ENCODE measurements at regions not wholly inside any gene's neighbourhood (a gene's known extent, or its start where the extent isn't known, plus 50 kb on each side); places are given as distances from the start of the nearest gene placed in this dataset.

DNA sequence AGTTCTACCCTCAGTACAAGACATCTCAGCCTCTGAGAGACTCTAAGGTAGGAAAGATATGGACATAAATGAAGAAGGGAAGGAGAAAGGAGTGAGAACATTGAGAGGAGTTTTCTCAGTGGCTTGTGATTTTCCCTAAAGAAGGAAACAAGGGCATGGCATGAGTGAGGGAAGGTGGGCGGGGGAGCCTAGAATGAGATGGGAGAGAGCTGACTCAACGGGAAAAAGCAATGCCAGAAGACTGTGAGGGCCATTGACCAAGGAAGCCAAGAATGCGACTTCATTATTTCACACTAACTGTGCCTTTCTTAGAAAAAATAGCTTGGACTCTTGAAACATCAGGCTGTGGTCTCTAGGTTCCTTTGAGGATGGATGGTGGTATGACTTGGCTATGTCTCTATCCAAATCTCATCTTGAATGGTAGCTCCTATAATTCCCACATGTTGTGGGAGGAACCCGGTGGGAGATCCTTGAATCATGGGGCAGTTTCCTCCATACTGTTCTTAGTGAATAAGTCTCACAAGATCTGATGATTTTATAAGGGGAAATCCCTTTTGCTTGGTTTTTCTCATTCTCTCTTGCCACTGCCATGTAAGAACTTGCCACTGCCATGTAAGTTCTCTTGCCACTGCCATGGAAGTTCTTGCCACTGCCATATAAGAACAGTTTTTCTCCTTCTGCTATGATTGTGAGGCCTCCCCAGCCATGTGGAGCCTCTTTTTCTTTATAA lies 279.6 kb downstream of the NUAK1 start:
- no peak overlapping the region for H4K91ac ChIP-seq (ENCODE audit: low read depth, low read length)
- no peak overlapping the region for H2BK5ac ChIP-seq (ENCODE audit: low read depth, low read length, poor library complexity)
- H3K4me2 ChIP-seq (ENCODE audit: low read length) = no peak overlapping the region
- no peak overlapping the region for H3K14ac ChIP-seq (ENCODE audit: low read length)
- no peaks in the 10 kb centered on the region for H3K4me1 ChIP-seq (ENCODE audit: control insufficient read depth in 1 of 2, insufficient read depth in 2 of 2, low read length in 2 of 2)
- no peaks in the 10 kb centered on the region for H3K27me3 ChIP-seq (ENCODE audit: insufficient read depth, low read length)
- H2AFZ ChIP-seq (ENCODE audit: insufficient read depth, low read length, poor library complexity) = no peak overlapping the region
- H3K79me2 ChIP-seq (ENCODE audit: control insufficient read depth, insufficient read depth, low read length, poor library complexity) = no peaks in the 10 kb centered on the region
- no peak overlapping the region for H3K4me3 ChIP-seq (ENCODE audit: low read depth, low read length)
- H2BK120ac ChIP-seq (ENCODE audit: insufficient read depth, low read length, poor library complexity) = no peak overlapping the region
- no peak for DNase-seq
- H3K36me3 ChIP-seq (ENCODE audit: control insufficient read depth in 1 of 2, insufficient read depth in 2 of 2, low read length in 2 of 2) = no peaks in the 10 kb centered on the region
- H3K23ac ChIP-seq (ENCODE audit: low read length) = no peak overlapping the region
- H3K9me3 ChIP-seq (ENCODE audit: insufficient read depth, low read depth, low read length) = no peaks in the 10 kb centered on the region
- no peak overlapping the region for H2BK12ac ChIP-seq (ENCODE audit: low read length)
- H3K79me1 ChIP-seq (ENCODE audit: low read length) = no peaks in the 10 kb centered on the region
- H3K18ac ChIP-seq (ENCODE audit: low read length) = no peak overlapping the region
- no peak overlapping the region for H3K27ac ChIP-seq (ENCODE audit: low read depth, low read length)
- H3K4ac ChIP-seq (ENCODE audit: low read depth, low read length) = no peak overlapping the region
- WGBS (ENCODE audit: extremely low coverage, insufficient coverage, insufficient read length) = no CpG with 5 or more reads among the region's 4 CpGs
- no peak overlapping the region for H3K9ac ChIP-seq (ENCODE audit: low read length)
- no peak overlapping the region for H4K12ac ChIP-seq (ENCODE audit: low read depth, low read length)
- no peak overlapping the region for H4K8ac ChIP-seq (ENCODE audit: low read depth, low read length)
- H2AK5ac ChIP-seq (ENCODE audit: low read length) = no peak overlapping the region

DNA sequence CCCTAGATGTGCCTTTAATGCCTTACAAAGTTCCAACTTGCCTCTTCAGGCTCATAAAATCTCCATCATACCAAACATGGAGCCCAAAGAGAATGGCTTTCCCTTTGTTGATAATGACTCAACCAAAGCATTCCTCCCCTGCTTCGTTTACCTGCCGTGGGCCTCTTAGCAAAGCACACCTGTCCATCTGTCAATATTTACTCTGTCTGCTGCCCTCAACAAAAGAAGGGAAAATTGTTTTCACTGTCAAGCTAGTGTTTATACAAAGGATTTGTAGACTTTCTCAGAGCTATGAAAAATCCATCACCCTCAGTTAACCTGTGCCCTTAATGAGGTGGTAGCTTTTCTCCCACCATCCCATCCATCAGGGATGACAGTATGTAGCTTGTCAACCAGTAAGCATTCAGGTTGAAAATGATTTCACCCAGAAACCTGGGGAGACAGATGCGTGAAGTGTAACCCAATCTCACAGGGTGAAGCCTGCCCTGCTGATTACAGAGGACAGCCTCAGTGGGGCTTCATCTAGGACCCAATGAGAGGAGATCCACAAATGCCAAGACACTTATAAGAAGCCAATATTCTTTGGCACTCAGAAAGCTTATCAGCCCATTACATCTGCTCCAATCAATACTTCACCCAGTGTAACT lies 278.1 kb downstream of the NUAK1 start:
- H3K27me3 ChIP-seq (ENCODE audit: insufficient read depth, low read length) = no peaks in the 10 kb centered on the region
- H3K4ac ChIP-seq (ENCODE audit: low read depth, low read length) = no peak overlapping the region
- no peak overlapping the region for H3K14ac ChIP-seq (ENCODE audit: low read length)
- H3K23ac ChIP-seq (ENCODE audit: low read length) = no peak overlapping the region
- DNase-seq = no peak
- H3K79me1 ChIP-seq (ENCODE audit: low read length) = no peaks in the 10 kb centered on the region
- no peak overlapping the region for H4K91ac ChIP-seq (ENCODE audit: low read depth, low read length)
- no peak overlapping the region for H2BK12ac ChIP-seq (ENCODE audit: low read length)
- H3K9ac ChIP-seq (ENCODE audit: low read length) = no peak overlapping the region
- H2AK5ac ChIP-seq (ENCODE audit: low read length) = no peak overlapping the region
- H3K79me2 ChIP-seq (ENCODE audit: control insufficient read depth, insufficient read depth, low read length, poor library complexity) = no peaks in the 10 kb centered on the region
- no peak overlapping the region for H2AFZ ChIP-seq (ENCODE audit: insufficient read depth, low read length, poor library complexity)
- H3K9me3 ChIP-seq (ENCODE audit: insufficient read depth, low read depth, low read length) = peaks cover 4% of the 10 kb centered on the region
- H4K12ac ChIP-seq (ENCODE audit: low read depth, low read length) = no peak overlapping the region
- no peak overlapping the region for H3K4me3 ChIP-seq (ENCODE audit: low read depth, low read length)
- H2BK5ac ChIP-seq (ENCODE audit: low read depth, low read length, poor library complexity) = no peak overlapping the region
- WGBS (ENCODE audit: extremely low coverage, insufficient coverage, insufficient read length) = no CpG with 5 or more reads among the region's 3 CpGs
- H3K27ac ChIP-seq (ENCODE audit: low read depth, low read length) = no peak overlapping the region
- no peak overlapping the region for H3K4me2 ChIP-seq (ENCODE audit: low read length)
- no peak overlapping the region for H2BK120ac ChIP-seq (ENCODE audit: insufficient read depth, low read length, poor library complexity)
- no peak overlapping the region for H3K18ac ChIP-seq (ENCODE audit: low read length)
- no peaks in the 10 kb centered on the region for H3K4me1 ChIP-seq (ENCODE audit: control insufficient read depth in 1 of 2, insufficient read depth in 2 of 2, low read length in 2 of 2)
- no peaks in the 10 kb centered on the region for H3K36me3 ChIP-seq (ENCODE audit: control insufficient read depth in 1 of 2, insufficient read depth in 2 of 2, low read length in 2 of 2)
- H4K8ac ChIP-seq (ENCODE audit: low read depth, low read length) = no peak overlapping the region

DNA sequence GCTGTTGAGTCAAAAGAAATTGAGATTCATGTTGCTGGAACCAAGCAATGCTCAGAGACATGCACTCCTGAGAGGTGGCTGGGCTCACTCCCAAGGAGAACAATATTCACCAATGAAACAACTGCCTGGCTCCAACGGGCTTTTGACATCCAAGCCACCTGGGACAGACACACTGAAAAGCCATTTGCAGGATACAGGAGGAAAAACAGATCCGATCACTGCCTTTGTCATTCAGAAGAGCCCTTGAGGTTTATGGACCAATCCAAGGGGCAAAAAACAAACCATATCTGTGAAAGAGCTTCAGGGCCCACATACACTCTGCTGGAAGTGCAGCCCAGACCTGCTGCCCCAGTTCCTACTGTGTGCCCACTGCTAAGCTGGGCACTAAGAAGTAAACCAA lies 277.5 kb downstream of the NUAK1 start:
- no peak overlapping the region for H3K4me2 ChIP-seq (ENCODE audit: low read length)
- H3K23ac ChIP-seq (ENCODE audit: low read length) = no peak overlapping the region
- no peak overlapping the region for H3K18ac ChIP-seq (ENCODE audit: low read length)
- no peak overlapping the region for H3K4me3 ChIP-seq (ENCODE audit: low read depth, low read length)
- no peak overlapping the region for H3K14ac ChIP-seq (ENCODE audit: low read length)
- H3K4ac ChIP-seq (ENCODE audit: low read depth, low read length) = no peak overlapping the region
- H3K27ac ChIP-seq (ENCODE audit: low read depth, low read length) = no peak overlapping the region
- no peak overlapping the region for H4K91ac ChIP-seq (ENCODE audit: low read depth, low read length)
- H3K9ac ChIP-seq (ENCODE audit: low read length) = no peak overlapping the region
- H3K9me3 ChIP-seq (ENCODE audit: insufficient read depth, low read depth, low read length) = peaks cover 4% of the 10 kb centered on the region
- no peak overlapping the region for H4K12ac ChIP-seq (ENCODE audit: low read depth, low read length)
- H2AFZ ChIP-seq (ENCODE audit: insufficient read depth, low read length, poor library complexity) = no peak overlapping the region
- no peak overlapping the region for H2BK12ac ChIP-seq (ENCODE audit: low read length)
- no peak overlapping the region for H2BK120ac ChIP-seq (ENCODE audit: insufficient read depth, low read length, poor library complexity)
- H2BK5ac ChIP-seq (ENCODE audit: low read depth, low read length, poor library complexity) = no peak overlapping the region
- H3K4me1 ChIP-seq (ENCODE audit: control insufficient read depth in 1 of 2, insufficient read depth in 2 of 2, low read length in 2 of 2) = no peaks in the 10 kb centered on the region
- no peak for DNase-seq
- WGBS (ENCODE audit: extremely low coverage, insufficient coverage, insufficient read length) = no CpG with 5 or more reads among the region's 2 CpGs
- H4K8ac ChIP-seq (ENCODE audit: low read depth, low read length) = no peak overlapping the region
- no peak overlapping the region for H2AK5ac ChIP-seq (ENCODE audit: low read length)
- H3K36me3 ChIP-seq (ENCODE audit: control insufficient read depth in 1 of 2, insufficient read depth in 2 of 2, low read length in 2 of 2) = no peaks in the 10 kb centered on the region
- H3K27me3 ChIP-seq (ENCODE audit: insufficient read depth, low read length) = no peaks in the 10 kb centered on the region
- H3K79me2 ChIP-seq (ENCODE audit: control insufficient read depth, insufficient read depth, low read length, poor library complexity) = no peaks in the 10 kb centered on the region
- no peaks in the 10 kb centered on the region for H3K79me1 ChIP-seq (ENCODE audit: low read length)

DNA sequence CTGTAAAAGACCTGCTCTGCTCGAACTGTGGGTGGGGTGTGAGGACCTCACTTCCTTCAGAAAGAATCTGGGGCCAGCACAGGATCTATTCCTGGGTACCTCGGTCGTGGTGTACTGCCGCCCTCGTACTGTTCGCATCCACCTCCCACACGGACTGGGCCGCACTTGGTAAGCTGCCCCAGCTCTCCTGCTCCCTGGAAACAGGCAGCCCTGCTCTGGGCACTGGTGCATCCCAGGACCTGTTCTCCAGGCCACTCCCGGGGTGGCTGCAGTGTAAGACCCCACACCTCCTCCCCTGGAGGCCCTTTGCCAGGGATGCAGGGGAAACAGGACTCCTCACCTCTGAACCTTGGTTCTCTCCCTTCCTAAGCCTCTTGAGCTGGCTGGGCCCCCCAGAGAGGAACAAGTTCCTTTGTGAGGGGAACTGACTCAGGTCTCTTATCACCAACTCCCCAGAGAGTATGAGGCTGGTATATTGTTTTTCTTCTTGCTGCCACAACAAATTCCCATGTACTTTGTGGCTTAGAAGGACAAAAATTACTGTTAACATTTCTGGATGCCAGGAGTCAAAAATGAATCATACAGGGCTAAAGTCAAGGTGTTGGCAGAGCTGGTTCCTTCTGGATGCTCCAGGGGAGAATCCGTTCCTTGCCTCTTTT lies 276.5 kb downstream of the NUAK1 start:
- H3K27me3 ChIP-seq (ENCODE audit: insufficient read depth, low read length) = no peaks in the 10 kb centered on the region
- no peak for DNase-seq
- H3K9ac ChIP-seq (ENCODE audit: low read length) = no peak overlapping the region
- no peak overlapping the region for H3K27ac ChIP-seq (ENCODE audit: low read depth, low read length)
- H3K4me1 ChIP-seq (ENCODE audit: control insufficient read depth in 1 of 2, insufficient read depth in 2 of 2, low read length in 2 of 2) = no peaks in the 10 kb centered on the region
- no peak overlapping the region for H4K91ac ChIP-seq (ENCODE audit: low read depth, low read length)
- no peak overlapping the region for H3K18ac ChIP-seq (ENCODE audit: low read length)
- H3K9me3 ChIP-seq (ENCODE audit: insufficient read depth, low read depth, low read length) = peaks cover 4% of the 10 kb centered on the region
- H3K4me3 ChIP-seq (ENCODE audit: low read depth, low read length) = no peak overlapping the region
- no peak overlapping the region for H2BK12ac ChIP-seq (ENCODE audit: low read length)
- H3K23ac ChIP-seq (ENCODE audit: low read length) = no peak overlapping the region
- no peaks in the 10 kb centered on the region for H3K36me3 ChIP-seq (ENCODE audit: control insufficient read depth in 1 of 2, insufficient read depth in 2 of 2, low read length in 2 of 2)
- WGBS (ENCODE audit: extremely low coverage, insufficient coverage, insufficient read length) = no CpG with 5 or more reads among the region's 10 CpGs
- no peak overlapping the region for H4K12ac ChIP-seq (ENCODE audit: low read depth, low read length)
- H3K79me2 ChIP-seq (ENCODE audit: control insufficient read depth, insufficient read depth, low read length, poor library complexity) = no peaks in the 10 kb centered on the region
- H3K79me1 ChIP-seq (ENCODE audit: low read length) = no peaks in the 10 kb centered on the region
- no peak overlapping the region for H2BK5ac ChIP-seq (ENCODE audit: low read depth, low read length, poor library complexity)
- no peak overlapping the region for H4K8ac ChIP-seq (ENCODE audit: low read depth, low read length)
- no peak overlapping the region for H2BK120ac ChIP-seq (ENCODE audit: insufficient read depth, low read length, poor library complexity)
- no peak overlapping the region for H2AFZ ChIP-seq (ENCODE audit: insufficient read depth, low read length, poor library complexity)
- no peak overlapping the region for H3K4me2 ChIP-seq (ENCODE audit: low read length)
- no peak overlapping the region for H3K4ac ChIP-seq (ENCODE audit: low read depth, low read length)
- H3K14ac ChIP-seq (ENCODE audit: low read length) = no peak overlapping the region
- H2AK5ac ChIP-seq (ENCODE audit: low read length) = peak overlapping the region; percentile 7
